Activated CD4-positive, alpha-beta memory T cell treated with anti-CD3 and anti-CD28 coated beads for 36 hours (primary cell): ENCODE measurements at regions not wholly inside any gene's neighbourhood (a gene's known extent, or its start where the extent isn't known, plus 50 kb on each side); places are given as distances from the start of the nearest gene placed in this dataset.
"Not testable (repeated sequence)": the region's sequence is repeated elsewhere in the genome, so short reads cannot be mapped to it uniquely, and the experiment has no call there.

ENCODE experiments used
- CTCF ChIA-PET: fragments of 350-600 bp; sonication (Branson Sonifier 250); formaldehyde crosslinking; loops from one replicate; lab custom pipeline; 2021; ENCODE audit warnings: antibody characterized with exemption, inconsistent platforms; lab: Charles Lee
- POLR2A ChIA-PET: fragments of 350-600 bp; sonication (Branson Sonifier 250); formaldehyde crosslinking; loops from one replicate; lab custom pipeline; 2021; ENCODE audit warnings: antibody characterized with exemption; lab: Charles Lee
- DNase-seq: peaks from one replicate; pipeline ENCODE4 v3.0.0-alpha.2; 2020
- H3K27ac Mint-ChIP-seq: one replicate; pipeline ENCODE4 v1.8.0; 2021; ENCODE audit warnings: mixed read lengths
- H3K27me3 Mint-ChIP-seq: one replicate; pipeline ENCODE4 v1.8.0; 2021; ENCODE audit warnings: mixed read lengths
- H3K36me3 Mint-ChIP-seq: one replicate; pipeline ENCODE4 v1.8.0; 2021; ENCODE audit warnings: mixed read lengths
- H3K4me1 Mint-ChIP-seq: one replicate; pipeline ENCODE4 v1.8.0; 2021; ENCODE audit warnings: low read depth, mixed read lengths
- H3K4me3 Mint-ChIP-seq: one replicate; pipeline ENCODE4 v1.8.0; 2021; ENCODE audit warnings: mild to moderate bottlenecking, mixed read lengths
- H3K9me3 Mint-ChIP-seq: one replicate; pipeline ENCODE4 v1.8.0; 2021; ENCODE audit warnings: mixed read lengths
- intact Hi-C: fragments of 100-400 bp; cut with micrococcal nuclease; formaldehyde crosslinking; loops from one replicate; pipeline ENCODE4 v1.15.1; 2023

GRCh38 chrX:81857192-81857591 lies 655.3 kb downstream of the SH3BGRL start:
- Mint-ChIP-seq H3K27me3 (no peaks in the 10 kb centered on the region), H3K36me3 (no peaks in the 10 kb centered on the region), H3K4me3 (no peak overlapping the region), H3K9me3 (peaks cover 4% of the 10 kb centered on the region), H3K27ac (no peak overlapping the region), H3K4me1 (no peaks in the 10 kb centered on the region)
- no peak for DNase-seq
- ChIA-PET CTCF (no interaction called here), POLR2A (no interaction called here)
- intact Hi-C loops, result no loop called here

- POLR2A ChIA-PET, result no interaction called here
- no peak overlapping the region for H3K4me3 Mint-ChIP-seq
- no peaks in the 10 kb centered on the region for H3K27me3 Mint-ChIP-seq
- no peaks in the 10 kb centered on the region for H3K4me1 Mint-ChIP-seq
- H3K27ac Mint-ChIP-seq, result no peak overlapping the region
- DNase-seq, result no peak
- H3K9me3 Mint-ChIP-seq, result peaks cover 19% of the 10 kb centered on the region
- H3K36me3 Mint-ChIP-seq, result no peaks in the 10 kb centered on the region
- intact Hi-C loops, result no loop called here
- CTCF ChIA-PET, result no interaction called here
Measured at GRCh38 chrX:81866873-81867272, 665.0 kb downstream of the SH3BGRL start.

GRCh38 chrX:81868979-81869378 lies 667.1 kb downstream of the SH3BGRL start:
- no peaks in the 10 kb centered on the region for H3K4me1 Mint-ChIP-seq
- intact Hi-C loops, result no loop called here

GRCh38 chrX:81874807-81875206 lies 672.9 kb downstream of the SH3BGRL start:
- peaks cover 6% of the 10 kb centered on the region for H3K9me3 Mint-ChIP-seq
- H3K4me1 Mint-ChIP-seq, result no peaks in the 10 kb centered on the region
- H3K27ac Mint-ChIP-seq, result no peak overlapping the region
- no peaks in the 10 kb centered on the region for H3K27me3 Mint-ChIP-seq
- CTCF ChIA-PET, result no interaction called here
- no peak overlapping the region for H3K4me3 Mint-ChIP-seq
- H3K36me3 Mint-ChIP-seq, result no peaks in the 10 kb centered on the region
- no peak for DNase-seq
- POLR2A ChIA-PET, result no interaction called here
- intact Hi-C loops, result no loop called here

More at GRCh38 chrX:81868979-81869378, 667.1 kb downstream of the SH3BGRL start:
- CTCF ChIA-PET, result no interaction called here
- no peaks in the 10 kb centered on the region for H3K27me3 Mint-ChIP-seq
- H3K27ac Mint-ChIP-seq, result no peak overlapping the region
- POLR2A ChIA-PET, result no interaction called here
- DNase-seq, result no peak
- H3K36me3 Mint-ChIP-seq, result no peaks in the 10 kb centered on the region
- no peak overlapping the region for H3K4me3 Mint-ChIP-seq
- peaks cover 19% of the 10 kb centered on the region for H3K9me3 Mint-ChIP-seq

- Mint-ChIP-seq H3K9me3 (peaks cover 4% of the 10 kb centered on the region), H3K27me3 (no peaks in the 10 kb centered on the region), H3K36me3 (no peaks in the 10 kb centered on the region), H3K4me3 (no peak overlapping the region), H3K4me1 (no peaks in the 10 kb centered on the region), H3K27ac (no peak overlapping the region)
- CTCF ChIA-PET, result no interaction called here
- POLR2A ChIA-PET, result no interaction called here
- intact Hi-C loops, result no loop called here
- DNase-seq, result no peak
Measured at GRCh38 chrX:81875800-81876199, 673.9 kb downstream of the SH3BGRL start.

- CTCF ChIA-PET, result no interaction called here
- H3K27me3 Mint-ChIP-seq, result no peaks in the 10 kb centered on the region
- no peak for DNase-seq
- peaks cover 3% of the 10 kb centered on the region for H3K9me3 Mint-ChIP-seq
- POLR2A ChIA-PET, result no interaction called here
- intact Hi-C loops, result no loop called here
- no peak overlapping the region for H3K4me3 Mint-ChIP-seq
- H3K4me1 Mint-ChIP-seq, result no peaks in the 10 kb centered on the region
- no peak overlapping the region for H3K27ac Mint-ChIP-seq
- H3K36me3 Mint-ChIP-seq, result no peaks in the 10 kb centered on the region
Measured at GRCh38 chrX:81876437-81876836, 674.5 kb downstream of the SH3BGRL start.

GRCh38 chrX:81890521-81890920 lies 688.6 kb downstream of the SH3BGRL start:
- Mint-ChIP-seq H3K27me3 (no peaks in the 10 kb centered on the region), H3K4me1 (no peaks in the 10 kb centered on the region), H3K36me3 (no peaks in the 10 kb centered on the region), H3K27ac (no peak overlapping the region), H3K4me3 (no peak overlapping the region), H3K9me3 (no peaks in the 10 kb centered on the region)
- ChIA-PET CTCF (no interaction called here), POLR2A (no interaction called here)
- no peak for DNase-seq
- intact Hi-C loops, result no loop called here

- no peaks in the 10 kb centered on the region for H3K36me3 Mint-ChIP-seq
- H3K9me3 Mint-ChIP-seq, result no peaks in the 10 kb centered on the region
- POLR2A ChIA-PET, result no interaction called here
- no peaks in the 10 kb centered on the region for H3K27me3 Mint-ChIP-seq
- H3K4me3 Mint-ChIP-seq, result no peak overlapping the region
- intact Hi-C loops, result no loop called here
- CTCF ChIA-PET, result no interaction called here
- DNase-seq, result no peak
- H3K27ac Mint-ChIP-seq, result no peak overlapping the region
- H3K4me1 Mint-ChIP-seq, result no peaks in the 10 kb centered on the region
Measured at GRCh38 chrX:81900522-81900921, 698.6 kb downstream of the SH3BGRL start.

GRCh38 chrX:81925812-81926211 lies 723.9 kb downstream of the SH3BGRL start:
- Mint-ChIP-seq H3K9me3 (no peaks in the 10 kb centered on the region), H3K36me3 (no peaks in the 10 kb centered on the region), H3K4me3 (no peak overlapping the region), H3K4me1 (no peaks in the 10 kb centered on the region), H3K27me3 (no peaks in the 10 kb centered on the region), H3K27ac (no peak overlapping the region)
- POLR2A ChIA-PET, result no interaction called here
- CTCF ChIA-PET, result no interaction called here
- intact Hi-C loops, result no loop called here
- no peak for DNase-seq

- H3K9me3 Mint-ChIP-seq, H3K27ac Mint-ChIP-seq, H3K27me3 Mint-ChIP-seq, DNase-seq, H3K4me1 Mint-ChIP-seq, H3K4me3 Mint-ChIP-seq, intact Hi-C loops, CTCF ChIA-PET, POLR2A ChIA-PET, H3K36me3 Mint-ChIP-seq: not testable (repeated sequence)
Measured at GRCh38 chrX:81945911-81946310, 744.0 kb downstream of the SH3BGRL start.

- DNase-seq, result no peak
- no peaks in the 10 kb centered on the region for H3K9me3 Mint-ChIP-seq
- ChIA-PET CTCF (interaction anchor here (1.0 to 1.7 kb wide), 2 partner anchors 360 to 719 kb away, joined by 3 to 7 read pairs; no protein-coding TSS in a partner anchor), POLR2A (no interaction called here)
- H3K36me3 Mint-ChIP-seq, result no peaks in the 10 kb centered on the region
- no peaks in the 10 kb centered on the region for H3K4me1 Mint-ChIP-seq
- no peak overlapping the region for H3K27ac Mint-ChIP-seq
- no peaks in the 10 kb centered on the region for H3K27me3 Mint-ChIP-seq
- no peak overlapping the region for H3K4me3 Mint-ChIP-seq
- intact Hi-C loops, result no loop called here
Measured at GRCh38 chrX:81957318-81957717, 755.4 kb downstream of the SH3BGRL start.

- no peak overlapping the region for H3K27ac Mint-ChIP-seq
- no peak overlapping the region for H3K4me3 Mint-ChIP-seq
- intact Hi-C loops, result no loop called here
- POLR2A ChIA-PET, result no interaction called here
- no peaks in the 10 kb centered on the region for H3K9me3 Mint-ChIP-seq
- H3K36me3 Mint-ChIP-seq, result no peaks in the 10 kb centered on the region
- H3K27me3 Mint-ChIP-seq, result no peaks in the 10 kb centered on the region
- DNase-seq, result no peak
- CTCF ChIA-PET, result interaction anchor here (0.6 to 1.7 kb wide), 5 partner anchors 261 to 718 kb away, joined by 3 to 7 read pairs (median 4); no protein-coding TSS in a partner anchor
- no peaks in the 10 kb centered on the region for H3K4me1 Mint-ChIP-seq
Measured at GRCh38 chrX:81957900-81958545, 756.1 kb downstream of the SH3BGRL start.

GRCh38 chrX:81959964-81960363 lies 758.1 kb downstream of the SH3BGRL start:
- H3K4me3 Mint-ChIP-seq, result no peak overlapping the region
- no peaks in the 10 kb centered on the region for H3K36me3 Mint-ChIP-seq
- H3K27ac Mint-ChIP-seq, result no peak overlapping the region
- no peaks in the 10 kb centered on the region for H3K4me1 Mint-ChIP-seq
- intact Hi-C loops, result no loop called here
- no peak for DNase-seq
- H3K27me3 Mint-ChIP-seq, result no peaks in the 10 kb centered on the region
- POLR2A ChIA-PET, result no interaction called here
- CTCF ChIA-PET, result no interaction called here
- no peaks in the 10 kb centered on the region for H3K9me3 Mint-ChIP-seq
